OCI-LY7 (cell line): ENCODE measurements at regions not wholly inside any gene's neighbourhood (a gene's known extent, or its start where the extent isn't known, plus 50 kb on each side); places are given as distances from the start of the nearest gene placed in this dataset.

Experiments used
- BruUV-seq: library from RNA; stranded (reverse); fragments of 400-500 nt; replicated peaks from 2 replicates; lab custom pipeline; 2021; lab: Mats Ljungman, UMichigan
- CTCF ChIA-PET: fragments of 300-600 bp; sonication (Branson Sonifier 250); formaldehyde crosslinking; loops from one replicate; lab custom pipeline; 2022; ENCODE audit warnings: antibody characterized with exemption; ENCODE audit not compliant: unreplicated experiment; lab: Charles Lee
- POLR2A ChIA-PET: fragments of 300-600 bp; sonication (Branson Sonifier 250); formaldehyde crosslinking; loops from one replicate; lab custom pipeline; 2022; ENCODE audit warnings: antibody characterized with exemption; lab: Charles Lee
- DNase-seq: peaks from one replicate; pipeline ENCODE4 v3.0.0-alpha.2; 2015; ENCODE audit warnings: low spot score
- H2AFZ ChIP-seq: fragments of 200-600 bp; sonication (generic), shearing (Covaris generic); 2 replicates; pipeline ENCODE4 v1.6.1; 2014; ENCODE audit warnings: mild to moderate bottlenecking, antibody characterized with exemption, low read length, moderate library complexity
- H3K27ac ChIP-seq: fragments of 200-600 bp; sonication (generic); 2 replicates; pipeline ENCODE4 v1.5.1; 2014; ENCODE audit warnings: mixed run types, low read depth, mild to moderate bottlenecking, moderate library complexity, low read length, inconsistent platforms; ENCODE audit not compliant: poor library complexity, severe bottlenecking
- H3K36me3 ChIP-seq: fragments of 200-600 bp; sonication (generic); 2 replicates; pipeline ENCODE4 v1.6.1; 2014; ENCODE audit warnings: mild to moderate bottlenecking, antibody characterized with exemption, low read length, moderate library complexity, mixed read lengths; ENCODE audit not compliant: insufficient read depth
- H3K4me1 ChIP-seq: fragments of 200-600 bp; sonication (generic); 2 replicates; pipeline ENCODE4 v1.5.1; 2014; ENCODE audit warnings: mild to moderate bottlenecking, low read length; ENCODE audit not compliant: insufficient read depth, poor library complexity, severe bottlenecking
- H3K4me2 ChIP-seq: fragments of 200-600 bp; sonication (generic); 2 replicates; pipeline ENCODE4 v1.6.1; 2014; ENCODE audit warnings: mild to moderate bottlenecking, low read length
- H3K4me3 ChIP-seq: fragments of 200-600 bp; sonication (generic); 2 replicates; pipeline ENCODE4 v1.5.1; 2014; ENCODE audit warnings: mild to moderate bottlenecking, low read depth, low read length; ENCODE audit not compliant: poor library complexity, severe bottlenecking
- H3K79me2 ChIP-seq: fragments of 200-600 bp; sonication (generic); 2 replicates; pipeline ENCODE4 v1.6.1; 2016; ENCODE audit warnings: low read depth, mild to moderate bottlenecking, low read length, moderate library complexity, mixed read lengths; ENCODE audit not compliant: insufficient read depth
- H3K9me2 ChIP-seq: fragments of 200-600 bp; sonication (generic); 2 replicates; pipeline ENCODE4 v1.6.1; 2016; ENCODE audit warnings: mild to moderate bottlenecking, low read length, mixed read lengths; ENCODE audit not compliant: insufficient read depth
- H3K9me3 ChIP-seq: fragments of 200-600 bp; sonication (generic); 2 replicates; pipeline ENCODE4 v1.6.1; 2014; ENCODE audit warnings: mild to moderate bottlenecking, mixed run types, low read length, mixed read lengths
- H4K20me1 ChIP-seq: fragments of 200-600 bp; sonication (generic); 2 replicates; pipeline ENCODE4 v1.6.1; 2014; ENCODE audit warnings: mild to moderate bottlenecking, antibody characterized with exemption, low read length, moderate library complexity, mixed read lengths; ENCODE audit not compliant: insufficient read depth
- CTCF ChIP-seq: fragments of 200-600 bp; sonication (generic); conservative IDR thresholded peaks from 2 replicates; pipeline ENCODE4 v1.5.1; 2014; ENCODE audit warnings: mild to moderate bottlenecking, antibody characterized with exemption, low read length, moderate library complexity, mixed read lengths
- EZH2phosphoT487 ChIP-seq: fragments of 200-600 bp; sonication (generic); IDR thresholded peaks from 2 replicates; pipeline ENCODE4 v1.6.1; 2018; ENCODE audit warnings: low read depth, borderline replicate concordance, mild to moderate bottlenecking, mixed run types, antibody characterized with exemption, low read length, moderate library complexity, mixed read lengths
- intact Hi-C: fragments of 100-400 bp; cut with micrococcal nuclease; formaldehyde crosslinking; loops from one replicate; pipeline ENCODE4 v1.10.0; 2022; ENCODE audit not compliant: unreplicated experiment

DNA sequence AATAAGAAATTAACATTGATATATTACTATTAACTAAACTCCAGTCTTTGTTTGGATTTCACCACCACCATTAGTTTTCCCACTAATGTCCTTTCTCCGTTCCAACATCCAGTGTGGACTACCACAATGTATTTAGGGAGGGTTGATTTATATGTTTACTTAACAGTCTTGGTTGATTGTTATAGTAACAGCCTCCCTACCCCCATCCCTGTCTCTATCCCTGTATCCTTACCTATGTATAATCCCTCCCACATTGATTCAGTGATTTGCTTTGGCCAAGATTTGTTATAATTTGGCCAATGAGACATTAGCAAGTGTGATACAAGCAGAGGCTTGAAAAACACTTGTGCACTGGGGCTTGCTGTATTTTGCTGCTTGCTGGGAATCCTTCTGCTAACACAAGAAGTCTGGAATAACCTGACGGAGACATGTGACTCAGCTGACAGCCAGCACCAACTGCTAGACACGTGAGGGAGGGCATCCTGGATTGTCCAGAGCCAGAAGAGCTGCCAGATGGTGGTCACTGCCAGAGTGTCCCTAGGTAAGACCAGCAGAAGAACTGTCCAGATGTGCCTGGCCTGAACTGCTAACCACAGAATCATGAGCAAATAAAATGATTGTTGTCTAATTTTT, 51.2 kb upstream of the TCF7 start:
- H3K4me3 ChIP-seq, result no peak overlapping the region
- H3K4me1 ChIP-seq, result no peaks in the 10 kb centered on the region
- POLR2A ChIA-PET, result interaction anchor here (0.6 kb wide), 1 partner anchor 1854 kb away, joined by 5 read pairs; no protein-coding TSS in a partner anchor
- no peak overlapping the region for H2AFZ ChIP-seq
- no TSS peak for BruUV-seq
- no peaks in the 10 kb centered on the region for H3K79me2 ChIP-seq
- H3K4me2 ChIP-seq, result no peak overlapping the region
- no peaks in the 10 kb centered on the region for H4K20me1 ChIP-seq
- TF ChIP-seq EZH2phosphoT487 (no peak), CTCF (no peak)
- CTCF ChIA-PET, result no interaction called here
- no peaks in the 10 kb centered on the region for H3K9me3 ChIP-seq
- H3K9me2 ChIP-seq, result no peaks in the 10 kb centered on the region
- intact Hi-C loops, result no loop called here
- no peak overlapping the region for H3K27ac ChIP-seq
- H3K36me3 ChIP-seq, result no peaks in the 10 kb centered on the region
- DNase-seq, result no peak

DNA sequence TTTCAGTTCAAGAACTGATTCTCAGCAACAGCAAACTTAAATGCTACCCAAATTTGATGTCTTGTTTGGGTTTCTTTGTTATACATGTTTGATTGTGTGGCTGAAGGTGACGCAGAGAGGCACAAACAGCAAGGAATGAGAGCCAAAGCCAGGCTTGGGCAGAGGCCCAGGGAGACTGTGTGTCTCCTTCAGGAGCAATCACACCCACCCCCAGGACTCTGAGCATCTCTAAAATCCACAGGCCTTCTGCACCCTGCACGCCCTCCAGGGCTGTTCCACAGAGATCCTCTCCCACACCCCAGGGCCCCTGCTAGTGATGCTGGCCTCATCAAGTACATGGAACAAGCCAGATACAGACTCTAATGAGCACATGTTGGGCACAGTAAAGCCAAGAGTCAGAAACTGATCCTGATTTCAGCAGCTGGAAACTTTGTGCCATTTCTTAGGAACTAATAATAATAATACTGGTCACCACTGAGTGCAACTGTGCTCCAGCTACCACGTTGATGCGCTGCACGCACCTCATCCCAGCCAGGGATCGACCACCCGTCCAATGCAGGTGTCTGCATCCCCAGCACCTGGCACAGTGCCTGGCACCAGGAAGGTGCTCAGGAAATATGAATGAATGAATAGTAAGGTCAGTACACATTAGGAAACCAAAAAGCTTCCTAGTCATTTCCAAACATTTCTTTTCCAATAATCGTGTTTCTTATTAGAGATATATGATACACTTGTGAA, 54.6 kb upstream of the TCF7 start:
- Histone ChIP-seq H3K79me2 (no peaks in the 10 kb centered on the region), H3K4me2 (no peak overlapping the region)

More for the DNA sequence above, 54.6 kb upstream of the TCF7 start:
- Histone ChIP-seq H3K9me2 (no peaks in the 10 kb centered on the region), H3K36me3 (no peaks in the 10 kb centered on the region), H3K9me3 (no peaks in the 10 kb centered on the region), H3K4me1 (no peaks in the 10 kb centered on the region), H4K20me1 (no peaks in the 10 kb centered on the region), H3K4me3 (no peak overlapping the region), H2AFZ (no peak overlapping the region), H3K27ac (no peak overlapping the region)
- no TSS peak for BruUV-seq
- intact Hi-C loops, result no loop called here
- ChIA-PET POLR2A (interaction anchor here (0.7 kb wide), 1 partner anchor 81 kb away, joined by 3 read pairs; no protein-coding TSS in a partner anchor), CTCF (no interaction called here)
- DNase-seq, result no peak
- no peak for TF ChIP-seq CTCF
- no peak for TF ChIP-seq EZH2phosphoT487
